Osteoblast (primary cell): ENCODE measurements at regions not wholly inside any gene's neighbourhood (a gene's known extent, or its start where the extent isn't known, plus 50 kb on each side); places are given as distances from the start of the nearest gene placed in this dataset.
"Not testable (repeated sequence)": the region's sequence is repeated elsewhere in the genome, so short reads cannot be mapped to it uniquely, and the experiment has no call there.

Source experiments
- DNase-seq: peaks from one replicate; pipeline ENCODE4 v3.0.0; 2011; ENCODE audit warnings: low spot score, mixed read lengths; ENCODE audit not compliant: insufficient read length; ENCODE audit errors: missing footprints
- H2AFZ ChIP-seq: 2 replicates; pipeline ENCODE4 v1.6.0; 2011; ENCODE audit warnings: mild to moderate bottlenecking, low read length
- H3K27ac ChIP-seq: 2 replicates; pipeline ENCODE4 v1.5.1; 2011; ENCODE audit warnings: mild to moderate bottlenecking, low read depth, low read length, moderate library complexity
- H3K27me3 ChIP-seq: 2 replicates; pipeline ENCODE4 v1.6.0; 2012; ENCODE audit warnings: mild to moderate bottlenecking, control low read depth, inconsistent platforms, low read length, moderate library complexity; ENCODE audit not compliant: insufficient read depth
- H3K36me3 ChIP-seq: 2 replicates; pipeline ENCODE4 v1.5.1; 2011; ENCODE audit warnings: mild to moderate bottlenecking, low read length, control low read depth, moderate library complexity; ENCODE audit not compliant: insufficient read depth
- H3K4me1 ChIP-seq: 2 replicates; pipeline ENCODE4 v1.5.1; 2011; ENCODE audit warnings: mild to moderate bottlenecking, low read length, control low read depth, moderate library complexity; ENCODE audit not compliant: insufficient read depth
- H3K4me2 ChIP-seq: 2 replicates; pipeline ENCODE4 v1.6.0; 2011; ENCODE audit warnings: mild to moderate bottlenecking, low read length; ENCODE audit not compliant: insufficient read depth
- H3K4me3 ChIP-seq: fragments of 200-600 bp; sonication (generic); 3 replicates; pipeline ENCODE4 v1.5.1; 2012; ENCODE audit warnings: mild to moderate bottlenecking, low read length, inconsistent platforms; ENCODE audit not compliant: insufficient read depth
- H3K79me2 ChIP-seq: 2 replicates; pipeline ENCODE4 v1.6.0; 2012; ENCODE audit warnings: mild to moderate bottlenecking, low read length, control low read depth, inconsistent platforms; ENCODE audit not compliant: insufficient read depth
- H3K9me3 ChIP-seq: 2 replicates; pipeline ENCODE4 v1.5.1; 2011; ENCODE audit warnings: low read depth, low read length, control low read depth
- H4K20me1 ChIP-seq: 2 replicates; pipeline ENCODE4 v1.6.0; 2012; ENCODE audit warnings: mild to moderate bottlenecking, low read length, control low read depth; ENCODE audit not compliant: insufficient read depth
- CTCF ChIP-seq: IDR thresholded peaks from 2 replicates; pipeline ENCODE4 v1.5.1; 2011; ENCODE audit warnings: mild to moderate bottlenecking, low read depth, low read length, moderate library complexity; ENCODE audit errors: extremely low read depth

GRCh38 chr10:3375505-3375904 lies 202.9 kb upstream of the PITRM1 start:
- no peak for DNase-seq
- H3K79me2 ChIP-seq = no peaks in the 10 kb centered on the region
- no peaks in the 10 kb centered on the region for H4K20me1 ChIP-seq
- no peak overlapping the region for H3K27ac ChIP-seq
- no peak overlapping the region for H3K4me3 ChIP-seq
- TF ChIP-seq CTCF = no peak
- no peak overlapping the region for H3K4me2 ChIP-seq
- peaks cover 20% of the 10 kb centered on the region for H3K27me3 ChIP-seq
- H3K36me3 ChIP-seq = no peaks in the 10 kb centered on the region
- H2AFZ ChIP-seq = no peak overlapping the region
- H3K4me1 ChIP-seq = no peaks in the 10 kb centered on the region
- H3K9me3 ChIP-seq = peaks cover 4% of the 10 kb centered on the region

GRCh38 chr10:3374914-3375313 lies 202.3 kb upstream of the PITRM1 start:
- Histone ChIP-seq H3K36me3 (no peaks in the 10 kb centered on the region), H4K20me1 (no peaks in the 10 kb centered on the region), H3K79me2 (no peaks in the 10 kb centered on the region), H3K4me3 (no peak overlapping the region), H3K4me1 (no peaks in the 10 kb centered on the region), H3K27me3 (peaks cover 20% of the 10 kb centered on the region), H3K4me2 (no peak overlapping the region), H3K27ac (no peak overlapping the region), H3K9me3 (peaks cover 4% of the 10 kb centered on the region), H2AFZ (no peak overlapping the region)
- DNase-seq = no peak
- no peak for TF ChIP-seq CTCF

GRCh38 chr10:3373374-3374027 lies 200.9 kb upstream of the PITRM1 start:
- not testable (repeated sequence) for H3K4me2 ChIP-seq, H3K79me2 ChIP-seq, H3K27ac ChIP-seq, H3K27me3 ChIP-seq, H3K9me3 ChIP-seq, H3K36me3 ChIP-seq, H4K20me1 ChIP-seq, H3K4me3 ChIP-seq, H3K4me1 ChIP-seq, DNase-seq, H2AFZ ChIP-seq

- Histone ChIP-seq H3K27ac (no peak overlapping the region), H4K20me1 (no peaks in the 10 kb centered on the region), H3K4me3 (no peak overlapping the region), H3K27me3 (peaks cover 5% of the 10 kb centered on the region), H2AFZ (no peak overlapping the region), H3K4me2 (no peak overlapping the region), H3K36me3 (no peaks in the 10 kb centered on the region), H3K9me3 (no peaks in the 10 kb centered on the region), H3K4me1 (no peaks in the 10 kb centered on the region), H3K79me2 (no peaks in the 10 kb centered on the region)
- no peak for DNase-seq
- TF ChIP-seq CTCF = no peak
These were observed 199.7 kb upstream of the PITRM1 start for GRCh38 chr10:3372281-3372680.

- not testable (repeated sequence) for H4K20me1 ChIP-seq, H3K27me3 ChIP-seq, H3K9me3 ChIP-seq, H3K4me1 ChIP-seq, H2AFZ ChIP-seq, H3K4me3 ChIP-seq, H3K4me2 ChIP-seq, H3K36me3 ChIP-seq, DNase-seq, H3K27ac ChIP-seq, H3K79me2 ChIP-seq
These were observed 199.0 kb upstream of the PITRM1 start for GRCh38 chr10:3371624-3372023.
